ENCODE measurements at regions not wholly inside any gene's neighbourhood (a gene's known extent, or its start where the extent isn't known, plus 50 kb on each side); places are given as distances from the start of the nearest gene placed in this dataset.

- DNase-seq (ENCODE audit: low read depth) = peak; percentile 34
These were observed 318.3 kb downstream of the PHKB start for GRCh38 chr16:47779201-47780016.

- DNase-seq (ENCODE audit: low read depth) = no peak
These were observed 317.1 kb downstream of the PHKB start for GRCh38 chr16:47778106-47778801.

- DNase-seq (ENCODE audit: low read depth) = peak; percentile 37
These were observed 316.1 kb downstream of the PHKB start for GRCh38 chr16:47777220-47777619.

GRCh38 chr16:47774661-47775060, 313.5 kb downstream of the PHKB start:
- no peak for DNase-seq (ENCODE audit: low read depth)

GRCh38 chr16:47753659-47754058, 292.5 kb downstream of the PHKB start:
- no peak for DNase-seq (ENCODE audit: low read depth)

Data from EH (cell line).